Epithelial cell of prostate (primary cell): ENCODE measurements at regions not wholly inside any gene's neighbourhood (a gene's known extent, or its start where the extent isn't known, plus 50 kb on each side); places are given as distances from the start of the nearest gene placed in this dataset.

Source experiments
- DNase-seq: peaks from one replicate; pipeline ENCODE4 v3.0.0-alpha.2; 2011; ENCODE audit warnings: low read depth, low spot score
- H3K27ac ChIP-seq: fragments of 450-650 bp; 2 replicates; pipeline ENCODE4 v1.5.1; 2017; ENCODE audit warnings: mild to moderate bottlenecking

DNA sequence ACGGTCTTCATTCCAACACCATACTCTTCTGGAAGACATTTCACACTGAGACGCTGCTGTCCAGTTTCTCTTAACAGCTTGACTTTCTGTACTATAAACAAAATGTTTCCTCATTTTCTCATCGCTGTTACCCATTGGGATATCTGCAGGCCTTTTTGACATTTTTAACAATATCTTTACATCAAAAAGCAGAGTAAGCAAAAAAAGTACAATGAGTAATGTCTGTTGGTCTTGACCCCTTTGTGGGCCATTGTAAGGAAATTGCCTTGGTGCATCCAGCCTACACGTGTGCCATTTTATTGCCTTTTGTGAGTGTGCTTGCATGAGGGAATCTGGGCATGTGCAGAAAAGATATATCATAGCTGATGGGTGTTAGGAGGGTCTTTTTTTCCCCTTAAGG, 129.1 kb upstream of the MANEA start:
- no peak for DNase-seq
- no peak overlapping the region for H3K27ac ChIP-seq

DNA sequence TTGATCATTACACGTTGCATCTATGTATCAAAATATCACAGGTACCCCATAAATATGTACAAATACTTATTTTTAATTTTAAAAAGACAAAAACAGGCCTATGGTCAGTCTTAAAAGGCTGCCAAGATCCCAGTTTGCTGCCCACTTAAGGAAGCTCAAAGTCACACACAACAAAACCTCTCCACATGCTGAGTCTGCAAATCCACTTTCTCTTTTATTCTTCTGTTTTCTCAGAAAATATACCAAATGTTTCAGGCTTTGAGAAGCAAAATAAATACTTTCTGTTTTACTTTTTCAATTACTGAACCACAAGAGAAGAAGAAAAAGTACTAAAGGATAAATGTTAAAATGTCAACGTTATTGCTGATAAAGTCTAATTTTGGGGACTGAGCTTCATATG, 107.8 kb upstream of the MANEA start:
- DNase-seq, result no peak
- no peak overlapping the region for H3K27ac ChIP-seq

DNA sequence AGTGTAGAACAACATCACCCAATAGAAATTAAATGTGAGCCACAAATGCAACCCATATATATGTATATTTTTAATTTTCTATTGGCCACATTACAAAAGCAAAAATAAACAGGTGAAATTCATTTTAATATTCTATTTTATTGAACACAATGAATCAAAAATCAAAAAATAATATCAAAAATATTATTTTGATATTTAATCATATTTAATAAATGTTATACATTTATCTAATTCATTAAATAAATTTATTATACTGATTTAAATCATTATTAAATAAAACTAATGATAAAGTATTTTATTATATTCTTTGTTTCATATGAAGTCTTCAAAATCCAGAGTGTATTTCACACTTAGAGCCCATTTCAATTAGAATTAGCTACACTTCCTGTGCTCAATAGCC, 98.4 kb upstream of the MANEA start:
- H3K27ac ChIP-seq, result no peak overlapping the region
- DNase-seq, result no peak

DNA sequence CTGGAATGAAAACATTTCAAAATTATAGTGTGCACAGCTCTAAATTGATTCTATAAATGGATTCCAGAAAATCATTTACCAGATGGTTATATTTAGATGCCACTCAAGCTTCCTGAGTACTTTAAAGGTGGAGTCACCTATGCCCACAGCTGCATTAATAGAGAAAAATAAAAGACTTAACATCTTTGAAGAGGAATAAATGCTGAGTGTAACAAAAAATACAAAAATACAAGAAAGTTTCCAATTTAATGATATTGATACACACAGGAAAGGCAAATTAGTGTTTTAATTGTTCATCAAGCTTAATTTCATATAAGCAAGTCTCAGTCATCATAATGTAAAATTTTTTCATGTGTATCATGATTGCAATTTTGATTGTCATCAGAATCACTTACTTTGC, 89.5 kb upstream of the MANEA start:
- no peak for DNase-seq
- no peak overlapping the region for H3K27ac ChIP-seq

DNA sequence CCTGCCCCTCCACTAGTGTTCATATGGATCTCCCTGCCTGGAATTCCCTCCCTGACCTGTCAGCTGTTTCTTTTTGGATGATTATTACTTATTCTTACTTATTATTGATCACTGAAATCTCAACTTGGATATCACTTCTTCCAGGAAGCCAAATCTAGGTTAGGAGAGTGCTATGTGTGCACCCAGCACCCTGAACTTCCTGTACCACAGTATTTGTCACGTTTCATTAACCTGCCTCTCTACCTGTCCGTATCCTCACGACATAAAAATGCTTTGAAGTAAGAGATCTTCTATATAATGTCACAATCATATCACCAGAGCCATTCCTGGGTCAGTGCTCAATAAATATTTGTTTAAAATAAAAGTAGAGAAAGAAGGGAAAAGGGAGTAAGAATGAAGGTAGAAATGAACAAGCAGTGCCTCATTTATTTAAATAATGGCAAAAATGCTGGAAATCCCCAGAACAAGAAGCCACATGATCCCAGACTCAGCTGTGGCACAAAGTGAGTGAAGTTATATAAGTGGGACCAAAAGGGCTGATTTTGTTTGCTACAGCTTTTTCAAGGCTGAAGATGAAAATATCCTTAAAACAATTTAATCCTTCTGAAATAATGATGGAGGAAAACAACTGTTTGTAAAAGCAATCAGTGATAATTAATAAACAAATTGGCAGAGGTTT, 88.0 kb upstream of the MANEA start:
- DNase-seq, result no peak
- H3K27ac ChIP-seq, result no peak overlapping the region

DNA sequence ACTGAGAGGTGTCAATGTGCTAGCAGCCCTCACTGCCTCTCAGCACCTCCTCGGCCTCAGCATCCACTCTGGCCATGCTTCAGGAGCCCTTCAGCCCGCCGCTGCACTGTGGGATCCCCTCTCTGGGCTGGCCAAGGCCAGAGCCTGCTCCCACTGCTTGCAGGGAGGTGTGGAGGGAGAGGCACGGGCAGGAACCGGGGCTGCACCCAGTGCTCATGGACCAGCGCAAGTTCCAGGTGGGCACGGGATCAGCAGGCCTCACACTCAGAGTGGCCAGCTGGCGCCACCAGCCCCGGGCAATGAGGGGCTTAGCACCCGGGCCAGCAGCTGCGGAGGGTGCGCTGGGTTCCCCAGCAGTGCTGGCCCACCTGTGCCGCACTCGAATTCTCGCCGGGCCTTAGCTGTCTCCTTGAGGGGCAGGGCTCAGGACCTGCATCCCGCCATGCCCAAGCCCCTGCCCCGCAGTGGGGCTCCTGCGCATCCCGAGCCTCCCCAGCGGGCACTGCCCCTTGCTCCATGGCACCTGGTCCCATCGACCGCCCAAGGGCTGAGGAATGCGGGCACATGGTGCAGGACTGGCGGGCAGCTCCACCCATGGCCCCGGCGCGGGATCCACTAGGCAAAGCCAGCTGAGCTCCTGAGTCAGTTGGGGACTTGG, 80.4 kb upstream of the MANEA start:
- no peak for DNase-seq
- H3K27ac ChIP-seq, result no peak overlapping the region

DNA sequence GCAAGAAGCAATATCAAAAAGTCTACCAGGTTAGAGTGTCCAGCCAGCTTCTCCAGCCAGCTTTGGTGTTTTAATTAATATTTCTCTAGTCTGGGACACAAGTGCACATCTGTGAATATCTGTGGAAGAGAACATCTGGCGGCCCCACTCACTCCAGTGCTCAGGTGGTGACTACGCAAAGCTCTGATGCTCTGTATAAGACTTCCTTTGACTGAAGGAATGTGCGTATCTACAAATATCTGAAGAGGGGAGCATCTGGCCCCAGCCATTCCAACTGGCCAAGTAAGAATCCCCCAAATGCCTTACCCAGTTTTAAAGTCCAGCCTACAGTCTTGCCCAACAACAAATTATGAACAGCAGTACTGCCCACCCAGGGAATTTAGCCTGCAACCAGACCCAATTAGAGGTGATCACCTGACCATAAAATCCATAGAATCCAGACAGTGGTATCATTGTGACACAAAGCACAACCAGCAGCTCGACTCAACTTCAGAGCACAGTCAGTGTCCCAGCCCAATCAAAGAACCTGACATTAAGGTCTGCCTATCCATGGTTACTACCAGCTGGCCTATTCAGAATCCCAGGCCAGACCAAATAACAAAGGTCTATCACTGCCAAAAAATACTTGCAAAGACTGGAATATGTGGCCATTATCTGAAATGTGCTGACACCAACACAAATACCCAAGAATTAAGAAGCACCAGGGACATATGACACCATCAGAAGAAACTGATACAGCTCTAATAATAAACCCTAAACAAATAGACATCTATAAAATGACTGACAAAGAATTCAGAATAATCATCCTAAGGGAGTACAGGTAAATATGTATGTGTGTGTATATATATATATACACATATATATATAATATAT, 76.1 kb upstream of the MANEA start:
- DNase-seq, result no peak
- no peak overlapping the region for H3K27ac ChIP-seq

DNA sequence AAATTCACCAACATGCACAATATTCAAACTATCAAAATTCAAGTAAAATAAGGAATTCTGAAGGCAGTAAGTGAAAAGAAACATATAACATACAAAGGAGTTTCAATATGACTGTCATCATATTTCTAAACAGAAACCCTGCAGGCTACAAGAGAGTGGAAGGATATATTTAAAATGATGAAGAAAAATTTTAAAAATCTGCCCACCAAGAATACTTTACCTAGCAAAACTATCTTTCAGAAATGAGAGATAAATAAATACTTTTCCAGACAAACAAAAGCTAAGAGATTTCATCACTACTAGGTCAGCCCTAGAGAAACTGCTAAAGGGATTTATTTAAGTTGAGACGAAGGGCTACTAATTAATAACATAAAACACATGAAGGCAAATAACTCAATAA, 73.8 kb upstream of the MANEA start:
- no peak overlapping the region for H3K27ac ChIP-seq
- DNase-seq, result no peak

DNA sequence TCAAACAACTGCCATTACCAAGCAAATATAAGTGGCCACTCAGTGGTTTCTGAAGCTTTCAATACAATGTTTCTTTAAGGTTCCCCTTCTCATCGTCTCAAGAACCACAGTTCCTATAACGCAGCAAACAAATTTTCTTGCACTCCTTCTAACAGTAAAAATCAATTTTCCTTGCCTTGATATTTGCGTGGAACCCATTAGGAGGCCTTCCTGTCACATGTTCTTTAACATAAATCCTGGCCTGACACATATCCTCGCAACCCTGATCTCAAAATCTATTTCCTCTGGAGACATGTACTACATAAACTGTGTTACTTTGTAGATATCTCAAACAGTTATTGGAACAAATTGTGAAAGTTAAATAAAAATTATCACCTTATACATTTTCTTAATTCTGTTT, 65.9 kb upstream of the MANEA start:
- no peak overlapping the region for H3K27ac ChIP-seq
- DNase-seq, result no peak

DNA sequence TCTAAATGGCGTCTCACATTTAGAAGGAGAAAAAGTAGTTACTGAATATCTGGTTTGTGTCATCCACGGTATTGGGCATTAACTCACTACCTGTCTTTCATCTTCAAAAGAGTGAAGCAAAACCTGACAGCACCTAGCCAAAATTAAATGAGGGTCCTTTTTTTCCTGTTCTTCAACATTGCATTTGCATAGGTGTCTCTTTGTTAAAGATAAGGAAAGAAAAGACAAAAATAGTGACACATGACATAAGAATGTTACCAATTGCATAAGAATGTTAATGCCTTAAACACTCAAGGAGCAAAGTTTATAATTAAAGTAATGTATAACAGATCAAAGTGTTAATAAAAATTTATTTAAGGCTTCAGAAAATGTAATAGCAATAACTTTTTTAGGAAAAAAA, 61.4 kb upstream of the MANEA start:
- no peak for DNase-seq
- no peak overlapping the region for H3K27ac ChIP-seq

DNA sequence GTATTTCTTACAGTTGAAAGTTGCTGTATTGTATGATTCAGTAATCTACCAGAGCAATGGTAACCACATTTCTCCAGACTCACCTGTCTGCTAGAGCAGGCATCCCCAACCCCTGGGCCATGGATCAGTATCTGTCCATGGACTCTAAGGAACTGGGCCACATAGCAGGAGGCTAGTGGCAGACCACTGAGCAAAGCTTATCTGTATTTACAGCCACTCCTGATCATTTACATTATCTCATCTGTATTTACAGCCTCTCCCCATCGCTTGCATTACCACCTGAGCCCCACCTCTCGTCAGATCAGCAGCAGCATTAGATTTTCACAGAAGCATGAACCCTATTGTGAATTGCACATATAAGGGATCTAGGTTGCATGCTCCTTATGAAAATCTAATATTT, 60.3 kb upstream of the MANEA start:
- no peak for DNase-seq
- no peak overlapping the region for H3K27ac ChIP-seq

DNA sequence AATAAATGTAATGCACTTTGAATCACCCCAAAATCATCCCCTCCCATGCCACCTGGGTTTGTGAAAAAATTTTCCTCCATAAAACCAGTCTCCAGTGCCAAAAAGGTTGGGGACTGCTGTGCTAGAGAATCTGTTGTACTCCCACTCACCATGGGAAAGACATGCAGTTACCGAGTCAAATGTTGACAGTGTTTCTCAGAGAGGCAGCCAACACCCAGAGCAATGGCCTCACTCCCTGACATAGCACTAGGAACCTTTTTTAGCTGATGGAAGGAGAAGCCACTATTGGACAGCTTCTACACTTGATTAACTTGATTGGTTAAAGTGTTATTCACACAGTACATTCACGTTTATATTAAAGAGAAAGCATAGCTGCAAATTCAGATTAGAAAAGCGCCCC, 59.8 kb upstream of the MANEA start:
- no peak for DNase-seq
- H3K27ac ChIP-seq, result no peak overlapping the region

DNA sequence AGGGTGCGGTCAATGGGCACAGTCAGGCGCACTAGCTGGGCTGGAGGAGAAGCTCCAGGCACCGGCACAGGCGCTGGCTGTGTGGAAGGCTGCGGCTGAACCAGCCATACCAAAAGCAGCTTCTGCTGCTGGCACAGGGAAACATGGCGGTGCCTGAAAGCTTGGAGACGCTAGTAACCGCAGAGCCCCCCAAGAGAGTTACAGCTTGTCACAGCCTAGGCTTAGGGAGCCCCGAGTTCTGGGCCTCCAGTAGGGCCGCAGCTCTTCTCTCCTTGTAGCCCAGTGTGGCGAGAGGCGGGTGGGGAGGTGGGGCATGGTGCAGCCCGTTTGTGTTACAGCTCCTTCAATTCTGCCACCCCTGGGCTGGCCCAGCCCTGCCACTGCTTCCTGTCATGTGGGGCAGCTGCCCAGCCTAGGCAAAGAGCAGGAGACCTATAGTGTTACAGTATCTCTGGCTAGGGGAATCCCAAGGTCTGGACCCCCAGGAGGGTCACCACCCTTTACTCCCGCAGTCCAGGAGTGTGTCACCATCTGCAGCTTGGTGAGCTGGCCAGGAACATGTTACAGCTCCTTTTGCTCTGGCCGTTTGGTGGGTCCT, 58.6 kb upstream of the MANEA start:
- no peak for DNase-seq
- H3K27ac ChIP-seq, result no peak overlapping the region

DNA sequence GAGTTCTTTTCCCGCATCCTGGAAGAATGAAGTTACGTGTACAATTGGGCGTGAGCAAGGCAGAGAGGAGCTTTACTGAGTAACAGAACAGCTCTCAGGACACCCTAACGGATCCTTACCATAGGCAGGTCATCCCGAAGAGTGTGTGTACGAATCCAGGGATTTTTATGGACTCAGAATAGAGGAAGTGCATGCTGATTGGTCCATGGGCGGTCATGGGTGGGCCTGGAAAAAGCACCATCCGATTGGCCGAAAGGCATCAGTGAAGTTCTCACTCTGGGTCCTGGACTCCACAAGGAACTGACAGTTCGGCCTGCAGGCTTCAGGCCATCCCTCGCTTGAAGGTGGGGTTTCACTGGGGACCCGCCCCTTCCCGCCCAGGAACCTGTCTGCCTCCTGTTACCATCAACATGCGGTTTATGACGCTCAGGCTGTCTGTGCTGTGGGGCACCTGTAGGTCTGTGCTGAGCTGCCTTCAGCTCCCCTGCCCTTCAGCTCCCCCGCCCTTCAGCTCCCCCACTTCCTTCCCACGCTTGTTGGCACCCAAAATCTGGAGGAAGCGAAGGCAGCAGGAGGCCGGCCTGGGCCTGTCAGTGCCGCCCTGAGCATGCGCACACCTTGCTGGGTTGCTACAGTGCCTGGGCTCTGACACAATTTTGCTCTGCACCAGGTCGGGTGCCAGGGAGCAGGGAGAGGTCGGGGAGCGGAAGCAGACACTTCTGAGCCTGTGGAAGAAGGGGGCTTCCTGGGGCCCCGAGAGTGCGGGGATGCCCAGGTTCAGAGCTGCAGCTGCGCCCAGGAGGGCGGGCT, 57.9 kb upstream of the MANEA start:
- H3K27ac ChIP-seq, result no peak overlapping the region
- DNase-seq, result no peak

DNA sequence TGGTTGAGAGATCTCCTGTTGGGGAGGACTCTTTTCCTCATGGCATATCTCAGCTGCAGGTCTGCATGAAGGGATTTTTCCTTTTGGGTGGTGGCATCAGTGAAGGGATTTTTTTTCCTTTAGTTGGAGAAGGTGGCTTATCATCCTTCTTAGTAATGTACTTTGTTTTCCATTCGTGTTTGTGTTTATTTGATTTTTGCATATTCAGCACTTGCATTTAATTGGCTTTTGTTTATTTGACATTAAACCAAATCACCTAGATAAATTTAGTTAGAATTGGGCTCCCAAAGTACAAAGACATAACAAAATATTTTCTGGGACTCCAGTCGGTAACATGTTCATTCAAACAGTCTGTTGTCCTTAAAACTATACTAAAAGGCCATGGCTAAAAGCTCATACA, 56.2 kb upstream of the MANEA start:
- no peak overlapping the region for H3K27ac ChIP-seq
- no peak for DNase-seq
